IPS-15b (cell line): ENCODE measurements at regions not wholly inside any gene's neighbourhood (a gene's known extent, or its start where the extent isn't known, plus 50 kb on each side); places are given as distances from the start of the nearest gene placed in this dataset.

Source experiments
- H3K27me3 ChIP-seq: one replicate; pipeline ENCODE4 v1.6.1; 2013; ENCODE audit warnings: low read length; ENCODE audit not compliant: control insufficient read depth, insufficient read depth
- H3K36me3 ChIP-seq: one replicate; pipeline ENCODE4 v1.6.1; 2013; ENCODE audit warnings: low read length; ENCODE audit not compliant: control insufficient read depth, insufficient read depth
- H3K4me1 ChIP-seq: one replicate; pipeline ENCODE4 v1.6.1; 2013; ENCODE audit warnings: mild to moderate bottlenecking, low read length; ENCODE audit not compliant: control insufficient read depth, insufficient read depth
- H3K4me3 ChIP-seq: one replicate; pipeline ENCODE4 v1.5.1; 2013; ENCODE audit warnings: low read depth, low read length
- H3K9ac ChIP-seq: one replicate; pipeline ENCODE4 v1.6.1; 2013; ENCODE audit warnings: low read depth, mild to moderate bottlenecking, low read length
- H3K9me3 ChIP-seq: one replicate; pipeline ENCODE4 v1.6.1; 2013; ENCODE audit warnings: mild to moderate bottlenecking, low read length; ENCODE audit not compliant: control insufficient read depth, insufficient read depth

DNA sequence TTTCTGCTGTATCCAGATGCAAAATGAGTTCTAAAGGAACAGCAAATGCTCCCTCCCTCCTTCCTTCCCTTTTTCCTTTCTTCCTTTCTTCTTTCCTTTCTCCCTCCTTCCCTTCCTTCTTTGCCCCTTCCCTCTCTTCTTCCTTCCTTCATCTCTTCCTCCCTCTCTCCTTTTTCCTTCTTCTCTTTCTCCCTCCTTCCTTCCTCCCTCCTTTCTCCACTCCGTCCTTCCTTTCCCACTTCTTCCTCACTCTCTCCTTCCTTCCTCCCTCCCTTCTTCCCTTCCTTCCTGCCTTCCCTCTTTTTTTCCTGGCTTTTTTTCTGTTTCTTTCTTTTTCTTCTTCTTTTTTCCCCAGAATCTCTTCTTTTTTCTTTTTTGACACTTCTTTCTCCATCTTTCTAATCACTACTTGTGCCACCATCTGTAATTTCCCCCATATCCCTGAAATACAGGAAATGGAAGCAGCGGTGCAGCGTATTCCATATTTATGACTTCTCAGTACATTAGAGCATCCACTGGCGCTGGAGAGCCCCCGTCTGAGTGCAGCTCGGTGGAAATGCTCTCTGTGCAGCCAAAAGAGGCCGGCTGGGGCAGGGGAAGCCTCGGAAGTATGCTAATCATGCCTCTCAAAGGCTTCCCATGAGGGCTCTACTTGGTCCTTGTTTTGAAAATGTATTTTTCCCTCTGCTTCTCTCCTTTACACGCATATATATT lies 275.6 kb downstream of the TSHZ3 start:
- Histone ChIP-seq H3K4me1 (peaks cover 14% of the 10 kb centered on the region), H3K36me3 (no peaks in the 10 kb centered on the region), H3K9me3 (no peaks in the 10 kb centered on the region), H3K4me3 (no peak overlapping the region), H3K27me3 (no peaks in the 10 kb centered on the region), H3K9ac (no peak overlapping the region)

DNA sequence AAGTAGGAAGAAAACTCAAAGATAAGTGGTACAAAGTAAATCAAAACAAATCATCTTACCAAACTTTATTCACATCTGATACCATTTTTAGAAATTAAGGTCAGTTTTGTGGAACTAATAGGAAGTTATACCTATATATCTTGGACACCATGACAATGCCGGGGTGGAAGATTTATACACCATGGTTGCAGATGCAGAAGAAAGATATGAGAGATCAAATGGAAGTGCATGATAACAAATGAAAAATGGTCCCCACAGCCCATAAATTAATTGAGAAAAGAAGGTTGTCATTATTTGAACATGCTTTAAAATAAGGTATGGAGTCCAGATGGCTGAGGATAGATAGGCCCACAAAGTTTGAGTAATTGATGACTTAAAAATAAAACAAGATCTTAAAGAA lies 276.8 kb downstream of the TSHZ3 start:
- peaks cover 14% of the 10 kb centered on the region for H3K4me1 ChIP-seq
- H3K9me3 ChIP-seq = no peaks in the 10 kb centered on the region
- no peak overlapping the region for H3K4me3 ChIP-seq
- H3K27me3 ChIP-seq = no peaks in the 10 kb centered on the region
- H3K36me3 ChIP-seq = no peaks in the 10 kb centered on the region
- no peak overlapping the region for H3K9ac ChIP-seq

DNA sequence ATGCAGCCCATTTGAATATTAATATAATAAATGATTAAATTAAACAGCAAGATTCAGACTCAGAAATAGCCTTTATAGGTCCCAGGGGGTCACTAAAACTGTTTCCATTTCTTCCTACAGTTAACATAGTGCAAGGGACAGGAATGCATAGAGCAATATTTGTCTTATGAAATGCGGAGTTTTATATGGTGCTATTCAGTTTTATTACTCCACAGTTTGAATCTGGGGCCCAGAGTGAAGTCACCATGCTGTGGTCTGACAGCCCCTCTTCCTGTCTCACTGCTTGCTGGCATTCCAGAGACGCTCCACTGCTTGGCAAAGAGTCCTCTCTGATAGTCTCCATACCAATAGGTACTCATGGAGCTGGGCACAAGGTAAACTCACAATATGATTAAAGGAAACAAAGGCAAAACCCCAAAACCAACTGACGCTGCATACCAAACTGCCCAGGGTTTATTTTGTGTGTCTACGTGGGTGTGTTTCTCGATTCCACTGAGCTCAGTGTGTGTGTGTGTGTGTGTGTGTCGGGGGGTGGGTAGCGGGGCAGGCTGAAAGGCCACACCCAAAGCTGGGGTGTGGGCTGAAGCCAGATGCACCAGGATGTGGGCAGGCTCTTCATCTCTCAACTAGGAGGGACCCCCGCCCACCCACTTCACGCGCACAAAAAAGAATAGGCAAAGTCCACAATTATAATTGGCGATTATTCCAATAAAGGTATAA lies 277.9 kb downstream of the TSHZ3 start:
- Histone ChIP-seq H3K9me3 (no peaks in the 10 kb centered on the region), H3K36me3 (no peaks in the 10 kb centered on the region), H3K4me1 (peaks cover 14% of the 10 kb centered on the region), H3K9ac (no peak overlapping the region), H3K27me3 (no peaks in the 10 kb centered on the region), H3K4me3 (no peak overlapping the region)

DNA sequence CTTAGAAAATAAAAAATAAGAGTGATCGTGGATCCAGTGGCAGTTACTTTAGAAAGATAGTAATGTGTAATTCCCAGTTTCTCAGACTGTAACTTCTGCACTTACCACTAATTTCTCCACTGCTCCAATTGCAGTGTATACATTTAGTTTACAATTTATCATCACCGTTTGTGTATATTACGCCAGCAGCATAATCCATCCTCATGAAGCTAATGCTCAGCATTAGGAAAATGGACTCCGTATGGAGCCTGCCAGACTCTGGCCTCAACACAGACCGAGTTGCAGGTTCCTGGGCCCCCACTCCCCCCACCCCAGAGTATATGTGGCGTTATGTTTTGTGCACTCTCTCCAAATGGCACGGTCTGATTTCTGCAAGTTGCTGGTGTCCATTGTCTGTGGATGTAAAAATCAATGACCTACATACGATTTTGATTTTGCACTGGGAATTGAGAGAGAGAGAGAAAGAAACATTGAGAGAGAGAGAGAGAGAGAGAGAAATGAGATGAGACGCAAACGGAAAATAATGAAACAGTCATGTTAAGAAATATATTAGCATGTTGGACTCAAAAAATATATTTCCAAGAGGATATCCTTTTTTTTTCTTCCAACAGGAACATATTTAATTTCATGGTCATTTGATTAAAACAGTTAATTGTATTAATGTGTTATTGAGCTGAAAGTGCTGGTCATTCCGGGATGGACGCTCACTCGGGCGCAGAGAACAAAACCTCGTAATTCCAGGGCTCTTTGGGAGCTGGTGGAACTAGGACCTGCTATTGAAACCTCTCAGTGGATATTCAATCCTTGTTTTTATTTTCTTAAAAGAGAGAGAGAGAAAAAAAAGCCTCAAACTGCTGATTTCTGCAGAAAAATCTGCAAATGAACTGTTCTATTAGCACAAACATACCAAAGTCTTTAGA lies 278.8 kb downstream of the TSHZ3 start:
- H3K9ac ChIP-seq = no peak overlapping the region
- H3K27me3 ChIP-seq = no peaks in the 10 kb centered on the region
- peaks cover 8% of the 10 kb centered on the region for H3K4me1 ChIP-seq
- H3K36me3 ChIP-seq = no peaks in the 10 kb centered on the region
- H3K4me3 ChIP-seq = no peak overlapping the region
- H3K9me3 ChIP-seq = no peaks in the 10 kb centered on the region

DNA sequence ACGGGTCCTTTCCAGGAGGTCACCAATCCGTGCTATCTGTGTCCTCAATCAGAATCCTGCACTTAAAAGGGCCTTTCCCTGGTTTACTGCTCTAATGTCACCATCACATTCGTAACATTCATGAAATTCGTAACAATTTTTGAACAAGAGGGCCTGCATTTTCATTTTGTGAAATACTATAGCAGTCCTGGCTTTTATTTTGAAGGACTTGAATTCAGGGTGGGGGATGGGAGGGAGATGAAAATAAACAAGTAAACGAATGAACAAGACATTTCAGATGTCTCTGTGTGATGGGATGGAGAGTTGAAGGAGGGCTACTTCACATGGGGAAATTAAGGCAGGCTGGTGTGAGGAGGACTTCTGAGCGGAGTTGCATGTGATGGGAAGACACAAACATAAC lies 281.0 kb downstream of the TSHZ3 start:
- H3K9me3 ChIP-seq = no peaks in the 10 kb centered on the region
- no peak overlapping the region for H3K4me3 ChIP-seq
- no peaks in the 10 kb centered on the region for H3K4me1 ChIP-seq
- H3K27me3 ChIP-seq = no peaks in the 10 kb centered on the region
- no peaks in the 10 kb centered on the region for H3K36me3 ChIP-seq
- H3K9ac ChIP-seq = no peak overlapping the region

DNA sequence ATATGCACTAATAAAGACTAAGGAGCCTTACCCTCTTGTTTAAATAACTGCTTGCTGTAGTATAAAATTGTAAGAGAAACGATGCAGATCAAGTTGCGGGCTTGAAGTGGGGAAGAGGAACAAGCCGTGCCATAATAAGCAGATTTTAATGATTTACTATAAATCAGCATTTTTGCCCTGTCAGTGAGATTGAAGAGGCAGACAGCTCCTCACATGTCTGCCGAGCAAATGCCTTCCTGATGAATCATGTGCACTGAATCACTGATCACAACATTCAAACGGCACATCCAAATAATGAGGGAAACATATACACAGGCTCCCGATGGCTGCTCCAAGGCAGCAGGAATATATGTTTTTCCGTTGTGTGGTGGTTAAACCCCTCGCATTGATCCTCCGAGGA lies 282.9 kb downstream of the TSHZ3 start:
- Histone ChIP-seq H3K4me3 (no peak overlapping the region), H3K4me1 (no peaks in the 10 kb centered on the region), H3K9ac (no peak overlapping the region), H3K36me3 (no peaks in the 10 kb centered on the region), H3K27me3 (no peaks in the 10 kb centered on the region), H3K9me3 (no peaks in the 10 kb centered on the region)

DNA sequence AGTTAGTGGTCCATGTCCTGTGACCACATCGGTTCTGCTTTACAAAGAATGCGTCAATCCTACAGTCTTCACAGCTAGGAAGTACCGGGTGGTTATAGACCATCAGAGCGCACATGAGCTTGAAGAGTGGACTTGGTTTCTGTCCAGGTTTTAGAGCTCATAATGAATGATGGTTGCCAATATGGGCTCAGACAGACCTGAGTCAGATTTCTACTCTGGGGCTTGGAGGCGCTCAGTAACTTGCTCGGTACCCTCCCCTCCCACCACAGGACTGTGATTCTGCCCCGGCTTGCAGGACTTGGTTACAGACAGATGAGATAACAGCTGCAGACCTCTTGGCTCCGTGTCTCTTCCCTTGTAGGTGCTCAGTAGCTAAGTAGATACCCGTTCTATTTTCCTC lies 284.7 kb downstream of the TSHZ3 start:
- no peaks in the 10 kb centered on the region for H3K27me3 ChIP-seq
- H3K9ac ChIP-seq = no peak overlapping the region
- H3K36me3 ChIP-seq = no peaks in the 10 kb centered on the region
- H3K4me3 ChIP-seq = no peak overlapping the region
- H3K9me3 ChIP-seq = no peaks in the 10 kb centered on the region
- H3K4me1 ChIP-seq = no peaks in the 10 kb centered on the region

DNA sequence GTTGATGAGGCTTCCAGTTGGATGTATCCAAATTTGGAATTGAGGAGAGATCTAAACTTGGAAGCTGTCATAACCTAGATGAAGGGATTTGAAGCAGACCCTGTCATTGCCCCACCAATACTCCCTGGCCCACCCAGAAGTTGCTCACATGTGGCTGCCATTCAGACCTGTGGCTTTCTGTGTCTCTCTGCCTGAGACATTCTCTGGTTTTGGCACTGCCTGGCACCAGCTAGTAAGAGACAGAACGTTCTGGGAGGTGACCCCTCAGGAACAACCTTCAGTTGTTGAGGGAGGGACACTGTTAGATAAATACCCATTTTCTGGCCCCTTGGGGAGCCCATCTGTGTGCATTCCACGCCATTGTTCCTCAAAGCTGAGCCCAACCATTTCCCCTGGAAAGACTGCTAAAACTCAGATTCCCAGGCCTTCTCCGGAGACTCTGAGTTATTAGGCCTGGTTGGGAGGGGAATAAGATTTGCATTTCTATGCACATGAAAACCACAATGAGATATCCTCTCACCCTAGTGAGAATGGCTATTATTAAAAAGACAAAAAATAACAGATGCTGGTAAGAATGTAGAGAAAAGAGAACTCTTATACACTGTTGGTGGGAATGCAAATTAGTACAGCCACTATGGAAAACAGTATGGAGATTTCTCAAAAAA lies 290.4 kb downstream of the TSHZ3 start:
- Histone ChIP-seq H3K4me1 (no peaks in the 10 kb centered on the region), H3K9me3 (no peaks in the 10 kb centered on the region), H3K4me3 (no peak overlapping the region), H3K36me3 (no peaks in the 10 kb centered on the region), H3K27me3 (no peaks in the 10 kb centered on the region), H3K9ac (no peak overlapping the region)

DNA sequence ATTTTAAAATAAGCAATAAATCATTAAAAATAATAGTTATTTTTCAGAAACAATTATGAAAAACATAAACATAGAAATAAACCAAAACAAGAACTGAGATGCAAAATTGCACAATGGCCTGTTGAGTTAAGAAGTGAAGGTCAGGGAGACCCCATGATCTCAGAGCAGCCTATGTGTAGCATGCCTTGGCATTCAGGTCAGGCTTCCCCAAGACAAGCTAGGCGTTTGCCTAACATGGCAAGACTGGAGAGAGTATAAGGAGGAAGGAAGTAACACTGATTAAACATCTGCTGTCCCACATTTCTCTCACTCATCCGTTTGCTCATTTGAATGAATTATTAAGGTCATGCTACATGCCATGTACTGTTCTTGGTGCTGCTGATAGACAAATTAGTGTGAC lies 291.8 kb downstream of the TSHZ3 start:
- H3K9ac ChIP-seq = no peak overlapping the region
- H3K9me3 ChIP-seq = no peaks in the 10 kb centered on the region
- no peaks in the 10 kb centered on the region for H3K4me1 ChIP-seq
- no peaks in the 10 kb centered on the region for H3K36me3 ChIP-seq
- H3K27me3 ChIP-seq = no peaks in the 10 kb centered on the region
- H3K4me3 ChIP-seq = no peak overlapping the region

DNA sequence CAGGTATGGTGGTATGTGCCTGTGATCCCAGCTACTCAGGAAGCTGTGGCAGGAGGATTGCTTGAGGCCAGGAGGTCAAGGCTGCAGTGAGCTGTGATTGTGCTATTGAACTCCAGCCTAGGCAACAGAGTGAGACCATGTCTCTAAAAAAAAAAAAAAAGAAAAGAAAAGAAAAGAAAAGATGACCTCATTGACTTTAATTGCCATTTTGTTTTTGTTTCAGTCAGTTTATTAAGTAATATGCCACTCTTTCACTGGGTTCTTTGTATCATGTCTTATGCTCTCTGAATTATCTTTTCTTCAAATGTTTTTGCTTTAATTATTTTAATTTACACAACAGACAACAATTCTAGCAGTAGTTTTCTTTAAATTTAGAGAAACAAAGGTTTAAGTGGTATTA lies 293.8 kb downstream of the TSHZ3 start:
- H3K4me1 ChIP-seq = no peaks in the 10 kb centered on the region
- no peaks in the 10 kb centered on the region for H3K27me3 ChIP-seq
- no peak overlapping the region for H3K4me3 ChIP-seq
- no peaks in the 10 kb centered on the region for H3K9me3 ChIP-seq
- no peak overlapping the region for H3K9ac ChIP-seq
- no peaks in the 10 kb centered on the region for H3K36me3 ChIP-seq

DNA sequence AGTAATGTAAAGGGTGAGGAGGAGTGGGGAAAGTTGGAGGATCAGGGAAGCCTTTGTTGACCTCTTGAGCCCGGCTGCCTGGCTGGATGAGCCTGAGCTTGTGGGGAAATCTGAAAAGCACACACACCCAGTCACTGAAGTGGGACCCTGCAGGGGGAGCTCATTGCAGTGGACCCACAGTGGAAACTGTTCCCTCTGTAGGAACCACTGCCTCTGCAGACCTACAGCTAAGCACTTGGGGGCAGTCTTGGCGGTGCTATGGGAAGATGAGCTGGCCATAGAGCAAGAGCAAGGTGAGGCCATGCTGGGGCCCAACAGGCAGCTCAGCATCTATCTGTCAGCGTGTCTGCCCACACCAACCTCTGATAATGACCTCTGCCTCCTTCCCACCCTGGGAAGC lies 294.8 kb downstream of the TSHZ3 start:
- no peaks in the 10 kb centered on the region for H3K9me3 ChIP-seq
- no peaks in the 10 kb centered on the region for H3K27me3 ChIP-seq
- no peaks in the 10 kb centered on the region for H3K36me3 ChIP-seq
- H3K4me1 ChIP-seq = no peaks in the 10 kb centered on the region
- H3K9ac ChIP-seq = no peak overlapping the region
- no peak overlapping the region for H3K4me3 ChIP-seq
